HG03469 (cell line): ENCODE measurements at regions not wholly inside any gene's neighbourhood (a gene's known extent, or its start where the extent isn't known, plus 50 kb on each side); places are given as distances from the start of the nearest gene placed in this dataset.
"Not testable (repeated sequence)": the region's sequence is repeated elsewhere in the genome, so short reads cannot be mapped to it uniquely, and the experiment has no call there.

Source experiments
- ATAC-seq: cut with Tn5 transposase; IDR thresholded peaks from one replicate; pipeline ENCODE4 v1.9.1; 2021; ENCODE audit warnings: mild to moderate bottlenecking, moderate library complexity, moderate number of reproducible peaks; ENCODE audit not compliant: unreplicated experiment

- no peak for ATAC-seq
Measured at GRCh38 chr5:8689773-8690172, 820.8 kb downstream of the MTRR start.

GRCh38 chr5:8691221-8691620 lies 822.3 kb downstream of the MTRR start:
- no peak for ATAC-seq

GRCh38 chr5:8693341-8693844 lies 824.4 kb downstream of the MTRR start:
- no peak for ATAC-seq

- ATAC-seq, result no peak
Measured at GRCh38 chr5:8694545-8694944, 825.6 kb downstream of the MTRR start.

- ATAC-seq, result no peak
Measured at GRCh38 chr5:8695902-8696845, 827.2 kb downstream of the MTRR start.

GRCh38 chr5:8700222-8700621 lies 831.3 kb downstream of the MTRR start:
- no peak for ATAC-seq

GRCh38 chr5:8700671-8701070 lies 831.7 kb downstream of the MTRR start:
- ATAC-seq, result no peak

- no peak for ATAC-seq
Measured at GRCh38 chr5:8701251-8701650, 832.3 kb downstream of the MTRR start.

GRCh38 chr5:8710426-8710930 lies 835.4 kb downstream of the SEMA5A start:
- ATAC-seq, result no peak

GRCh38 chr5:8714198-8714597 lies 831.7 kb downstream of the SEMA5A start:
- ATAC-seq, result no peak

- ATAC-seq, result no peak
Measured at GRCh38 chr5:8714861-8715260, 831.0 kb downstream of the SEMA5A start.

GRCh38 chr5:8719796-8720195 lies 826.1 kb downstream of the SEMA5A start:
- ATAC-seq, result no peak

GRCh38 chr5:8720506-8720905 lies 825.4 kb downstream of the SEMA5A start:
- no peak for ATAC-seq

GRCh38 chr5:8721536-8721935 lies 824.3 kb downstream of the SEMA5A start:
- ATAC-seq, result no peak

- no peak for ATAC-seq
Measured at GRCh38 chr5:8726383-8727036, 819.4 kb downstream of the SEMA5A start.

GRCh38 chr5:8727396-8727795 lies 818.5 kb downstream of the SEMA5A start:
- no peak for ATAC-seq

- ATAC-seq, result no peak
Measured at GRCh38 chr5:8729437-8729836, 816.4 kb downstream of the SEMA5A start.

GRCh38 chr5:8730194-8730593 lies 815.7 kb downstream of the SEMA5A start:
- ATAC-seq, result no peak

- ATAC-seq, result not testable (repeated sequence)
Measured at GRCh38 chr5:8731110-8731509, 814.8 kb downstream of the SEMA5A start.

GRCh38 chr5:8740595-8740994 lies 805.3 kb downstream of the SEMA5A start:
- ATAC-seq, result no peak

GRCh38 chr5:8749556-8749955 lies 796.3 kb downstream of the SEMA5A start:
- no peak for ATAC-seq

GRCh38 chr5:8750100-8750499 lies 795.8 kb downstream of the SEMA5A start:
- no peak for ATAC-seq
